ENCODE measurements at regions not wholly inside any gene's neighbourhood (a gene's known extent, or its start where the extent isn't known, plus 50 kb on each side); places are given as distances from the start of the nearest gene placed in this dataset.

DNA sequence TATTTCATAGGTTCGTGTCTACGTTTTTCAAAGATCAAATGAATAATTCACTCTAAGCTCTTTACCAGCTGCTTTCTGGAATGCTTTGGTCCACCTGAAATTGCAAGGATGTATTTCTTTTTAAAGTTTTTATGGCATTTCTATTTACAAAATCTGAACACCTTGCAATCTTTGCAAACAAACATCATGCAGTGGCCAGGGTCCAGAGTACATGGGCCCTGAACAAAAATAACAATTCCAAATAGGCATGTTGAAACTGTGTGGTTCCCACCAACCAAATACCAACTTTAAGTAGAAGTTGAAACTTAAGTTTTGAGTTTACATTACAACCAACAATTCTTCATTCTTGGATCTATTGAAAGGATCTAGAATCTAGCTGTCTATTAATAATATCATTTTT lies 180.1 kb upstream of the FTMT start:
- no peak for TF ChIP-seq CTCF (IDR thresholded peaks at IDR 0.05; ENCODE audit: extremely low read depth, missing control alignments)
- DNase-seq (ENCODE audit: low spot score), result no peak

DNA sequence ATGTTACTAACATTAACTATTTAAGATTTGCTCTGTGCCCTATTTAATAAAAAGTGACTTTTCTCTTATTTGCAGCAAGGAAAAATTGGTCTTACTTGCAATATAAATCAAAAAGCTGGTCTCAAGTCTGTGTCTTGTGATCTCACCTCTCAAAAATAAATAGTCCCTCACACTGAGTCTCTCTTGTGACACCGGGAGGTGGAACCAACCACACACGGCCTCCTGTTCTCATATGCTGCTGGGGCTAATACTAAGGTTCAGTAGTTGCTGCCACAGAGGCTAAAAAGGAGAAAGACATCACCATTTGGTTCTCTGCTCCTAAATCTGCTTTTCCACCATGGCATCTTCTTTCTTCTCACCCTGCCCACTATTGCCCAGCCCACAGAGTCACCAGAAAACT lies 175.8 kb upstream of the FTMT start:
- no peak for TF ChIP-seq CTCF (IDR thresholded peaks at IDR 0.05; ENCODE audit: extremely low read depth, missing control alignments)
- DNase-seq (ENCODE audit: low spot score), result no peak

DNA sequence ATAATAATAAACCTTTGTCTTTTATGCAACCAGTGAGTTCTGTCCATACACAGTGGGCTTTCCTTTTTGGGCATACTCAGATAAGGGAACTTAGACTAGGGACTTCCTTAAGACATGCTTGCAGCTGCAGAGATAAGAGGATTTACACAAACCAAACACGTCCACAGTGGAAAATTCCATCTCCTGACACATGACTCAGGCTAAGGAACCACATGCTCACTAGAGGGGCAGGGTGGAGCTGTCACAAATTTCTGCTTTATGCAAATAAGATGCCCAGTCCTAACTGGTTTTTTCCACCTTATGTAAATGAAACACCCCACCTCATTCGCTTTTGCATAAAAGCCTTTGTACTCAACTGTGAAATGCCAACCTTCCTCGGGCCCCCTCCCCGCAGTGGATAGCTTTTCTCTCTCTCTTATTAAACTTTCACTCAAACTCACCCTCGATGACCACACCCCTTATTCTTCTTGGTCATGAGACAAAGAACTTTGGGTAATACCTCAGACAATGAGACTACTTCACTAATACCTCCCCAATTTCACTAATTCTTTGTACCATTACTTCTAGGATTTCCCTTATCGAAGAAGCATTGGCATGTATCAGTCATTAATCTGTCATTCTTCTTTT lies 170.3 kb upstream of the FTMT start:
- DNase-seq (ENCODE audit: low spot score), result no peak

GRCh38 chr5:121688126-121688525 lies 163.6 kb upstream of the FTMT start:
- TF ChIP-seq CTCF (IDR thresholded peaks at IDR 0.05; ENCODE audit: extremely low read depth, missing control alignments), result no peak
- no peak for DNase-seq (ENCODE audit: low spot score)

More for the DNA sequence above, 170.3 kb upstream of the FTMT start:
- TF ChIP-seq CTCF (IDR thresholded peaks at IDR 0.05; ENCODE audit: extremely low read depth, missing control alignments), result no peak

DNA sequence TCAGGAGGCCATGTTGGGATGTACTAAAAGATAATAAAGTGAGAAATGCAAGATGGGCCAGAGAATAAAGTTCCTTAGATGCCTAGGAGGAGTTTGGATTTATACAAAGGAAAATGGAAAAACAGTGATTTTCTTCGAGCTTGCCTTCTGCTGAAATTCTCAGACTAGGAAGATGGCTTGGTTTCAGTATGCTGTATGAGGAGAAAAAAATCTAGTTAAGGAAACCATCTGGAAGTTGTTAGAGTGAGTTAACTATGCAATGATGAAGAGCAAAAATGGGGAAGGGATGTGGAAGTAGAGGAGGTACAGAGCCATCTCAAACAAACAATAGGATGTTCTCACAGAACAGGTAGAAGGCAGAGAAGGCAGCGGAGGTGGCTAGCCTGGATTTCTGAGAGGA lies 162.9 kb upstream of the FTMT start:
- TF ChIP-seq CTCF (IDR thresholded peaks at IDR 0.05; ENCODE audit: extremely low read depth, missing control alignments), result no peak
- DNase-seq (ENCODE audit: low spot score), result no peak

DNA sequence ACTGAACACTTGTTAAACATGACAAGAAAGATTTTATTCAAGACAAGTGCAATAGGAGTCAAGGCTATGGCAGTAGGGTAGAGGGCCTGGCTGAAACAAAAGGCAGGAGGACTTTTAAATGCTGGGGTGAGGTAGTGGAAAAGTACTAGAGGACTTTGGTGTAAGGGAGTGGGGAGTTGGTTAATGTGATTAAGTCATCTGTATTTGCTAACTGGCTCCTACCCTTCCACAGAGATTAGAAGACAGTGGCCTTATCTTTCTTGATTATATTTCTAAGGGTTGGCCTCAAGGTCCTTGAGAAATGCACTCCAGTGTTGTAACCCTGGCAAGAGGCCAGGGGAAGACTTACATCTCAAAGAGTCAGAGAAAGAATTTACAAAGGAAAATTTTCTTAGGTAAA lies 160.2 kb upstream of the FTMT start:
- DNase-seq (ENCODE audit: low spot score), result no peak
- no peak for TF ChIP-seq CTCF (IDR thresholded peaks at IDR 0.05; ENCODE audit: extremely low read depth, missing control alignments)

- no peak for TF ChIP-seq CTCF (IDR thresholded peaks at IDR 0.05; ENCODE audit: extremely low read depth, missing control alignments)
- DNase-seq (ENCODE audit: low spot score), result no peak
These were observed 159.5 kb upstream of the FTMT start for GRCh38 chr5:121692158-121692557.

All from GM20000 (cell line).